Esophagus muscularis mucosa (tissue), 4 donors: ENCODE measurements at regions not wholly inside any gene's neighbourhood (a gene's known extent, or its start where the extent isn't known, plus 50 kb on each side); places are given as distances from the start of the nearest gene placed in this dataset.

Source experiments
- DNase-seq: peaks from one replicate; pipeline ENCODE4 v3.0.0-alpha.2; 2017; ENCODE audit errors: extremely low spot score
- H3K27ac ChIP-seq, 4 donors: fragments of 200-600 bp; sonication (generic); replicated peaks in 1 of 4; 1 replicate in 3 of 4; 2 replicates in 1 of 4; pipeline ENCODE4 v1.5.1; 2016 to 2019; ENCODE audit warnings: mild to moderate bottlenecking in 1 of 4
- H3K27me3 ChIP-seq, 4 donors: fragments of 200-600 bp; sonication (generic); one replicate each; pipeline versions ENCODE4 v1.5.1 to v1.6.0; 2016 to 2019
- H3K36me3 ChIP-seq, 4 donors: fragments of 200-600 bp; sonication (generic); one replicate each; pipeline ENCODE4 v1.5.1; 2016 to 2019
- H3K4me1 ChIP-seq, 4 donors: fragments of 200-600 bp; sonication (generic); one replicate each; pipeline ENCODE4 v1.5.1; 2016 to 2019
- H3K4me3 ChIP-seq, 4 donors: fragments of 200-600 bp; sonication (generic); 1 replicate in 2 of 4; 2 replicates in 2 of 4; pipeline ENCODE4 v1.5.1; 2016 to 2019; ENCODE audit warnings: mild to moderate bottlenecking in 4 of 4, moderate library complexity in 1 of 4
- H3K9me3 ChIP-seq, 4 donors: fragments of 200-600 bp; sonication (generic); 1 replicate in 3 of 4; 2 replicates in 1 of 4; pipeline ENCODE4 v1.5.1; 2016 to 2019
- EP300 ChIP-seq: sonication (generic); formaldehyde crosslinking; IDR thresholded peaks from one replicate; pipeline ENCODE4 v1.6.1; 2017; ENCODE audit warnings: antibody characterized with exemption
- POLR2A ChIP-seq: fragments of 450-650 bp; IDR thresholded peaks from one replicate; pipeline ENCODE4 v1.6.1; 2017; ENCODE audit warnings: antibody characterized with exemption, moderate library complexity, mild to moderate bottlenecking, low read depth
- POLR2AphosphoS5 ChIP-seq, 2 donors: sonication (generic); formaldehyde crosslinking; IDR thresholded peaks; one replicate each; pipeline ENCODE4 v1.6.1; 2017; ENCODE audit warnings: antibody characterized with exemption in 2 of 2
- WGBS: methylation state at CpG from one replicate; pipeline ENCODE4 v1.1.5; 2018; 5-methylcytosine and 5-hydroxymethylcytosine counted together
- intact Hi-C: fragments of 100-400 bp; cut with DNase I; formaldehyde crosslinking; loops from one replicate; pipeline ENCODE4 v1.15.1; 2023
- TF ChIP-seq, protein P1 (sequence below), 3 experiments: fragments of 200-600 bp in 2 of 3; fragments of 450-650 bp in 1 of 3; sonication (generic) in 2 of 3; IDR thresholded peaks; one replicate each; pipeline ENCODE4 v1.5.1; 2017 to 2019; ENCODE audit warnings: antibody characterized with exemption in 3 of 3, mild to moderate bottlenecking in 2 of 3, moderate library complexity in 1 of 3

DNA sequence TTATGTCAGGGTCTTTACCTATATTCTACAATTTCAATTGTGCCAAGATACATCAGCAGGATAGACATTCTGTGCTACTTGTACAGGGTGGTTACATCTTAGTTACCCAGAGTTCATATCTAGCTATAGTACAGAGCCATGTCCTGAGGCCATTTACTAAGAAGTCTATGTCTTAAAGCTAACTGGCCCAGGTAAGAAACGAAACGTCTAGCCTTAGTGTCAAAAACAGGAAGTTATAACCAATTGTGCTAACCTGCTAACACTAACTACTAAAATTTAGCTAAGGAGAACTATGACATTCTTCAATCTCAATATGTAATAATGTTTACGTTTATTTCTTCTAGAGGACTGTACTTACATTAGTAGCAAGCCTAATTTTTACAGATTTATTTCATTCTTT lies 717.2 kb upstream of the UBE2E2 start:
- Histone ChIP-seq H3K4me3 (no peak overlapping the region), H3K27ac (no peak overlapping the region), H3K36me3 (no peaks in the 10 kb centered on the region), H3K27me3 (no peaks in the 10 kb centered on the region), H3K9me3 (no peaks in the 10 kb centered on the region), H3K4me1 (no peaks in the 10 kb centered on the region)
- TF ChIP-seq POLR2AphosphoS5 (IDR thresholded peaks at IDR 0.05) (no peak), POLR2A (no peak), EP300 (no peak)
- TF ChIP-seq, protein P1, sequence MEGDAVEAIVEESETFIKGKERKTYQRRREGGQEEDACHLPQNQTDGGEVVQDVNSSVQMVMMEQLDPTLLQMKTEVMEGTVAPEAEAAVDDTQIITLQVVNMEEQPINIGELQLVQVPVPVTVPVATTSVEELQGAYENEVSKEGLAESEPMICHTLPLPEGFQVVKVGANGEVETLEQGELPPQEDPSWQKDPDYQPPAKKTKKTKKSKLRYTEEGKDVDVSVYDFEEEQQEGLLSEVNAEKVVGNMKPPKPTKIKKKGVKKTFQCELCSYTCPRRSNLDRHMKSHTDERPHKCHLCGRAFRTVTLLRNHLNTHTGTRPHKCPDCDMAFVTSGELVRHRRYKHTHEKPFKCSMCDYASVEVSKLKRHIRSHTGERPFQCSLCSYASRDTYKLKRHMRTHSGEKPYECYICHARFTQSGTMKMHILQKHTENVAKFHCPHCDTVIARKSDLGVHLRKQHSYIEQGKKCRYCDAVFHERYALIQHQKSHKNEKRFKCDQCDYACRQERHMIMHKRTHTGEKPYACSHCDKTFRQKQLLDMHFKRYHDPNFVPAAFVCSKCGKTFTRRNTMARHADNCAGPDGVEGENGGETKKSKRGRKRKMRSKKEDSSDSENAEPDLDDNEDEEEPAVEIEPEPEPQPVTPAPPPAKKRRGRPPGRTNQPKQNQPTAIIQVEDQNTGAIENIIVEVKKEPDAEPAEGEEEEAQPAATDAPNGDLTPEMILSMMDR (IDR thresholded peaks at IDR 0.05) = no peak
- WGBS = 77% methylated on average over 3 of the region's 3 CpGs
- DNase-seq = no peak
- intact Hi-C loops = no loop called here

DNA sequence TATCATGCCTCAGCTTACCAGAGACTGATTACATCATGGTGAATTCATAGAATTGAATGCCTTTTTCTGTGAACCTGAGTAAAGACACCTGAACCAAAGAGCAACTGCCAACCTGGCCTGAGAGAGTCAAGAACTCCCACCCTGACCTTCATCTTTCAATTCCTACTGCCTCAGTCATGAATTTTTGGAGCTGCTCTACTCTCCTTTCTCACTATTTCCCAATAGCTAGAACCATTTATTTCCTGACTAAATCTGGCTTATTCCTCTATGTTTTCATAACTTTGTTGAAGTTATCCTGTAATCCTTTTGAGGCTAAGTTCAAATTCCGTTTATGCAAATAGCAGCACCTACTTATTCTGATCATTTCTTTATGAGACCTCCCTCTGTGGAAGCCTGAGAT lies 712.4 kb upstream of the UBE2E2 start:
- DNase-seq = no peak
- TF ChIP-seq, protein P1 (IDR thresholded peaks at IDR 0.05) = no peak
- no peak for TF ChIP-seq POLR2A
- TF ChIP-seq POLR2AphosphoS5 (IDR thresholded peaks at IDR 0.05) = no peak
- TF ChIP-seq EP300 = no peak
- Histone ChIP-seq H3K27me3 (no peaks in the 10 kb centered on the region), H3K4me1 (peaks cover 0 to 5% (median 0%) of the 10 kb centered on the region in 4 donors), H3K4me3 (no peak overlapping the region), H3K9me3 (no peaks in the 10 kb centered on the region), H3K36me3 (no peaks in the 10 kb centered on the region), H3K27ac (no peak overlapping the region)
- 63% methylated on average over 1 of the region's 1 CpG for WGBS
- intact Hi-C loops = no loop called here

DNA sequence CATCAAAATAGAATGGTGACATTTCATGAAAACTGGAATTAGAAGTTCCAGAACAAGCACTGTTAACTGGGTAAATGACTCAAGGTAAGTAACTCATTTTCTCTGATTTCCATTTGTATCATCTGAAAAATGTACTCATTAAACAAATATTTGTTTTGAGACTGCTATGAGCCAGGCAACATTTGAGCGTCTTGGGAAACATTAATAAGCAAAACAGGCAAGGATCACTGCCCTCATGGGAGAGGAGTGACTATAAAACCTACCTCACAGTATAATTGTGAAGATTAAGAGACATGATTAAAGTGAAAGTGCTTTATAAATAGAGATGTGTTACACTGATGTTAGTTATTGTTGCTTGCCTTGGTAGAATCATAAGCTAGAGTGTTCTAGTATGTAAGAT lies 711.8 kb upstream of the UBE2E2 start:
- no peak for DNase-seq
- TF ChIP-seq, protein P1 (IDR thresholded peaks at IDR 0.05) = no peak
- TF ChIP-seq POLR2A (no peak), POLR2AphosphoS5 (IDR thresholded peaks at IDR 0.05) (no peak), EP300 (no peak)
- H3K27me3 ChIP-seq = no peaks in the 10 kb centered on the region
- no peaks in the 10 kb centered on the region for H3K9me3 ChIP-seq
- WGBS = 23% methylated on average over 1 of the region's 1 CpG
- H3K27ac ChIP-seq = no peak overlapping the region
- no peaks in the 10 kb centered on the region for H3K36me3 ChIP-seq
- intact Hi-C loops = no loop called here
- H3K4me1 ChIP-seq = peaks cover 0 to 8% (median 0%) of the 10 kb centered on the region in 4 donors
- no peak overlapping the region for H3K4me3 ChIP-seq

DNA sequence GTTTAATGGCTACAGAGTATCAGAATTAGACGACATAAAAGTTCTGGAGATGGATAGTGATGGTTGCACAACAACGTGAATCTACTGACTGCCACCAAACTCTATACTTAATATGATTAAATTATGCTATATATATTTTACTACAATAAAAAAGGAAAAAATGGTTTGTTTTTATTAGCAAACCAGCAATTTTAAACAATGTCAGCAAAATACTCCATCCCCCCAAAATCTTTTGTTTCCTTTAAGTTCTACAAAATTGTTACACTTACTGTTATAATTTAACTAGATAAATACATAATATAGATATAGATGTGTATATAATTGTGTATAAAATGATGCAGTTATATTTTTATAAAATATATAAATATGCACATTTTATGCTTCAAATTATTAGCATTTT lies 710.8 kb upstream of the UBE2E2 start:
- TF ChIP-seq POLR2A = no peak
- no peak for TF ChIP-seq POLR2AphosphoS5 (IDR thresholded peaks at IDR 0.05)
- no peak for TF ChIP-seq EP300
- TF ChIP-seq, protein P1 (IDR thresholded peaks at IDR 0.05) = no peak
- Histone ChIP-seq H3K27me3 (no peaks in the 10 kb centered on the region), H3K4me3 (no peak overlapping the region), H3K27ac (no peak overlapping the region), H3K9me3 (no peaks in the 10 kb centered on the region), H3K36me3 (no peaks in the 10 kb centered on the region), H3K4me1 (peaks cover 0 to 8% (median 0%) of the 10 kb centered on the region in 4 donors)
- no peak for DNase-seq
- 97% methylated on average over 2 of the region's 2 CpGs for WGBS
- intact Hi-C loops = no loop called here

- TF ChIP-seq POLR2AphosphoS5 (IDR thresholded peaks at IDR 0.05) = no peak
- TF ChIP-seq, protein P1 (IDR thresholded peaks at IDR 0.05) = no peak
- TF ChIP-seq EP300 = no peak
- no peak for TF ChIP-seq POLR2A
- WGBS = 70% methylated on average over 2 of the region's 2 CpGs
Measured at GRCh38 chr3:22495241-22495640, 707.9 kb upstream of the UBE2E2 start.

More at GRCh38 chr3:22495241-22495640, 707.9 kb upstream of the UBE2E2 start:
- H3K27ac ChIP-seq = no peak overlapping the region
- DNase-seq = no peak
- no peaks in the 10 kb centered on the region for H3K36me3 ChIP-seq
- H3K4me1 ChIP-seq = peaks cover 0 to 8% (median 0%) of the 10 kb centered on the region in 4 donors
- no peak overlapping the region for H3K4me3 ChIP-seq
- intact Hi-C loops = no loop called here
- H3K9me3 ChIP-seq = no peaks in the 10 kb centered on the region
- H3K27me3 ChIP-seq = no peaks in the 10 kb centered on the region
